ENCODE measurements at regions not wholly inside any gene's neighbourhood (a gene's known extent, or its start where the extent isn't known, plus 50 kb on each side); places are given as distances from the start of the nearest gene placed in this dataset.

- H3K27me3 ChIP-seq (ENCODE audit: low read length) = no peaks in the 10 kb centered on the region
- ChIA-PET CTCF (no interaction called here), POLR2A (ENCODE audit: unreplicated experiment) (interaction anchor here (0.6 kb wide), 1 partner anchor 80 kb away, joined by 11 read pairs; no protein-coding TSS in a partner anchor)
- no peaks in the 10 kb centered on the region for H4K20me1 ChIP-seq (ENCODE audit: low read length)
- peaks cover 20% of the 10 kb centered on the region for H3K4me1 ChIP-seq (ENCODE audit: insufficient read depth, low read length)
- H3F3A ChIP-seq (ENCODE audit: low read length, unreplicated experiment) = no peaks in the 10 kb centered on the region
- no peaks in the 10 kb centered on the region for H3K9me3 ChIP-seq (ENCODE audit: low read length)
- peak overlapping the region; percentile 79 for H3K9ac ChIP-seq (ENCODE audit: low read length)
- ATAC-seq = no peak
- DNase-seq = no peak
- H3K36me3 ChIP-seq (ENCODE audit: low read depth, low read length) = no peaks in the 10 kb centered on the region
- intact Hi-C loops (cut with micrococcal nuclease) = loop anchor here (2.0 to 10.0 kb wide), 2 partner anchors 116 to 220 kb away; partner anchors contain the start of gene HIVEP3
- no TSS peak for BruUV-seq (replicated peaks)
- H3K4me3 ChIP-seq (ENCODE audit: low read length) = peak overlapping the region; percentile 98
- H3K4me2 ChIP-seq (ENCODE audit: low read length) = peak overlapping the region; percentile 87
- H3K9me2 ChIP-seq (replicated peaks; ENCODE audit: low read length) = no peaks in the 10 kb centered on the region
- 0 out of 2 replicates have a peak overlapping the region, but pooled peaks have one; percentile 97 for H2AFZ ChIP-seq (ENCODE audit: low read length)
- H3K27ac ChIP-seq (ENCODE audit: low read length) = no peak overlapping the region
- TF ChIP-seq EZH2phosphoT487 (IDR thresholded peaks at IDR 0.05; ENCODE audit: borderline replicate concordance, low read length) = no peak
- no peak for TF ChIP-seq EZH2 (IDR thresholded peaks at IDR 0.05; ENCODE audit: low read length, unreplicated experiment)
- no peak for TF ChIP-seq CTCF (conservative IDR thresholded peaks at IDR 0.05; ENCODE audit: low read depth, low read length)
- peaks cover 48% of the 10 kb centered on the region for H3K79me2 ChIP-seq (ENCODE audit: low read length)
These were observed 115.7 kb upstream of the HIVEP3 start for GRCh38 chr1:42034426-42034825.

- intact Hi-C loops (cut with micrococcal nuclease) = loop anchor here (2.0 to 10.0 kb wide), 2 partner anchors 115 to 219 kb away; partner anchors contain the start of gene HIVEP3
- no peak for TF ChIP-seq EZH2phosphoT487 (IDR thresholded peaks at IDR 0.05; ENCODE audit: borderline replicate concordance, low read length)
- no peaks in the 10 kb centered on the region for H3K9me2 ChIP-seq (replicated peaks; ENCODE audit: low read length)
- H2AFZ ChIP-seq (ENCODE audit: low read length) = no peak overlapping the region
- TSS peak; percentile 32 for BruUV-seq (replicated peaks)
- peaks cover 20% of the 10 kb centered on the region for H3K4me1 ChIP-seq (ENCODE audit: insufficient read depth, low read length)
- H3K9me3 ChIP-seq (ENCODE audit: low read length) = no peaks in the 10 kb centered on the region
- peaks cover 53% of the 10 kb centered on the region for H3K79me2 ChIP-seq (ENCODE audit: low read length)
- H4K20me1 ChIP-seq (ENCODE audit: low read length) = no peaks in the 10 kb centered on the region
- CTCF ChIA-PET = no interaction called here
- no peaks in the 10 kb centered on the region for H3K36me3 ChIP-seq (ENCODE audit: low read depth, low read length)
- POLR2A ChIA-PET (ENCODE audit: unreplicated experiment) = no interaction called here
- no peaks in the 10 kb centered on the region for H3F3A ChIP-seq (ENCODE audit: low read length, unreplicated experiment)
- ATAC-seq (no peak), DNase-seq (no peak)
- no peak overlapping the region for H3K9ac ChIP-seq (ENCODE audit: low read length)
- no peak overlapping the region for H3K27ac ChIP-seq (ENCODE audit: low read length)
- H3K4me2 ChIP-seq (ENCODE audit: low read length) = peak overlapping the region; percentile 87
- H3K4me3 ChIP-seq (ENCODE audit: low read length) = peak overlapping the region; percentile 98; the same call in 1 of the 2 replicates
- H3K27me3 ChIP-seq (ENCODE audit: low read length) = no peaks in the 10 kb centered on the region
These were observed 114.9 kb upstream of the HIVEP3 start for GRCh38 chr1:42033629-42034028.

GRCh38 chr1:42017730-42018129 is 99.0 kb upstream of the HIVEP3 start:
- no peaks in the 10 kb centered on the region for H3K9me2 ChIP-seq (replicated peaks; ENCODE audit: low read length)
- H3K27ac ChIP-seq (ENCODE audit: low read length) = no peak overlapping the region
- no peak overlapping the region for H3K4me3 ChIP-seq (ENCODE audit: low read length)
- no peak for TF ChIP-seq EZH2phosphoT487 (IDR thresholded peaks at IDR 0.05; ENCODE audit: borderline replicate concordance, low read length)
- TF ChIP-seq CTCF (conservative IDR thresholded peaks at IDR 0.05; ENCODE audit: low read depth, low read length) = no peak
- no peak for TF ChIP-seq EZH2 (IDR thresholded peaks at IDR 0.05; ENCODE audit: low read length, unreplicated experiment)
- H4K20me1 ChIP-seq (ENCODE audit: low read length) = no peaks in the 10 kb centered on the region
- no peak overlapping the region for H3K9ac ChIP-seq (ENCODE audit: low read length)
- H3K27me3 ChIP-seq (ENCODE audit: low read length) = no peaks in the 10 kb centered on the region
- ChIA-PET CTCF (no interaction called here), POLR2A (ENCODE audit: unreplicated experiment) (no interaction called here)
- H3K4me2 ChIP-seq (ENCODE audit: low read length) = no peak overlapping the region
- no TSS peak for BruUV-seq (replicated peaks)
- H2AFZ ChIP-seq (ENCODE audit: low read length) = no peak overlapping the region
- H3K79me2 ChIP-seq (ENCODE audit: low read length) = no peaks in the 10 kb centered on the region
- peaks cover 4% of the 10 kb centered on the region; the same call in 1 of the 2 replicates for H3K36me3 ChIP-seq (ENCODE audit: low read depth, low read length)
- H3K4me1 ChIP-seq (ENCODE audit: insufficient read depth, low read length) = no peaks in the 10 kb centered on the region
- H3K9me3 ChIP-seq (ENCODE audit: low read length) = peaks cover 13% of the 10 kb centered on the region; the same call in 1 of the 2 replicates
- ATAC-seq (no peak), DNase-seq (no peak)
- H3F3A ChIP-seq (ENCODE audit: low read length, unreplicated experiment) = no peaks in the 10 kb centered on the region
- intact Hi-C loops (cut with micrococcal nuclease) = no loop called here
